Calu3 (cell line): ENCODE measurements at regions not wholly inside any gene's neighbourhood (a gene's known extent, or its start where the extent isn't known, plus 50 kb on each side); places are given as distances from the start of the nearest gene placed in this dataset.

Experiments used
- BruUV-seq: library from RNA; stranded (reverse); fragments of 400-500 nt; replicated peaks from 2 replicates; lab custom pipeline; 2021; lab: Mats Ljungman, UMichigan
- CTCF ChIA-PET: fragments of 300-600 bp; sonication (Branson Sonifier 250); formaldehyde crosslinking; loops from one replicate; lab custom pipeline; 2022; ENCODE audit warnings: antibody characterized with exemption; lab: Charles Lee
- DNase-seq: peaks from one replicate; pipeline ENCODE4 v3.0.0; 2022
- H3K27ac Mint-ChIP-seq: one replicate; pipeline ENCODE4 v1.8.0; 2022; ENCODE audit warnings: mixed read lengths; ENCODE audit not compliant: unreplicated experiment
- H3K27me3 Mint-ChIP-seq: one replicate; pipeline ENCODE4 v1.8.0; 2022; ENCODE audit warnings: mixed read lengths; ENCODE audit not compliant: unreplicated experiment
- H3K36me3 Mint-ChIP-seq: one replicate; pipeline ENCODE4 v1.8.0; 2022; ENCODE audit warnings: mild to moderate bottlenecking, moderate library complexity, mixed read lengths; ENCODE audit not compliant: insufficient read depth, unreplicated experiment
- H3K4me1 Mint-ChIP-seq: one replicate; pipeline ENCODE4 v1.8.0; 2022; ENCODE audit warnings: mild to moderate bottlenecking, low read depth, mixed read lengths; ENCODE audit not compliant: unreplicated experiment
- H3K4me3 Mint-ChIP-seq: one replicate; pipeline ENCODE4 v1.8.0; 2022; ENCODE audit warnings: mild to moderate bottlenecking, low read depth, moderate library complexity, mixed read lengths; ENCODE audit not compliant: unreplicated experiment
- H3K9me3 Mint-ChIP-seq: one replicate; pipeline ENCODE4 v1.8.0; 2022; ENCODE audit warnings: low read depth, mixed read lengths; ENCODE audit not compliant: unreplicated experiment
- CTCF ChIP-seq: fragments of 200-600 bp; IDR thresholded peaks from one replicate; pipeline ENCODE4 v1.8.0; 2022; ENCODE audit warnings: antibody characterized with exemption; ENCODE audit not compliant: unreplicated experiment
- intact Hi-C: fragments of 100-400 bp; cut with micrococcal nuclease; formaldehyde crosslinking; loops from one replicate; pipeline ENCODE4 v1.10.0; 2022; ENCODE audit not compliant: unreplicated experiment

- no peak for TF ChIP-seq CTCF
- Mint-ChIP-seq H3K4me1 (no peaks in the 10 kb centered on the region), H3K4me3 (no peak overlapping the region), H3K27me3 (no peaks in the 10 kb centered on the region), H3K36me3 (no peaks in the 10 kb centered on the region), H3K27ac (no peak overlapping the region), H3K9me3 (no peaks in the 10 kb centered on the region)
- no peak for DNase-seq
- BruUV-seq: no TSS peak
- CTCF ChIA-PET: no interaction called here
- intact Hi-C loops: no loop called here
These were observed 74.1 kb downstream of the ZNF648 start for GRCh38 chr1:181987334-181987895.

- no peak for DNase-seq
- Mint-ChIP-seq H3K27me3 (no peaks in the 10 kb centered on the region), H3K9me3 (no peaks in the 10 kb centered on the region), H3K36me3 (no peaks in the 10 kb centered on the region), H3K4me3 (no peak overlapping the region), H3K27ac (no peak overlapping the region), H3K4me1 (no peaks in the 10 kb centered on the region)
- BruUV-seq: no TSS peak
- TF ChIP-seq CTCF: no peak
- intact Hi-C loops: no loop called here
- CTCF ChIA-PET: no interaction called here
These were observed 74.6 kb downstream of the ZNF648 start for GRCh38 chr1:181986907-181987305.

GRCh38 chr1:181985936-181986906 lies 75.3 kb downstream of the ZNF648 start:
- H3K9me3 Mint-ChIP-seq: no peaks in the 10 kb centered on the region
- no peak overlapping the region for H3K27ac Mint-ChIP-seq
- no peaks in the 10 kb centered on the region for H3K36me3 Mint-ChIP-seq
- H3K27me3 Mint-ChIP-seq: no peaks in the 10 kb centered on the region
- CTCF ChIA-PET: no interaction called here
- no peak for TF ChIP-seq CTCF
- no peaks in the 10 kb centered on the region for H3K4me1 Mint-ChIP-seq
- no peak for DNase-seq
- no TSS peak for BruUV-seq
- H3K4me3 Mint-ChIP-seq: no peak overlapping the region
- intact Hi-C loops: no loop called here

GRCh38 chr1:181985281-181985680 lies 76.2 kb downstream of the ZNF648 start:
- no TSS peak for BruUV-seq
- no peak overlapping the region for H3K4me3 Mint-ChIP-seq
- no peaks in the 10 kb centered on the region for H3K9me3 Mint-ChIP-seq
- CTCF ChIA-PET: no interaction called here
- no peak for TF ChIP-seq CTCF
- DNase-seq: no peak
- no peak overlapping the region for H3K27ac Mint-ChIP-seq
- H3K4me1 Mint-ChIP-seq: no peaks in the 10 kb centered on the region
- intact Hi-C loops: no loop called here
- H3K36me3 Mint-ChIP-seq: no peaks in the 10 kb centered on the region
- no peaks in the 10 kb centered on the region for H3K27me3 Mint-ChIP-seq
